GM18867 (cell line): ENCODE measurements at regions not wholly inside any gene's neighbourhood (a gene's known extent, or its start where the extent isn't known, plus 50 kb on each side); places are given as distances from the start of the nearest gene placed in this dataset.
"Not testable (repeated sequence)": the region's sequence is repeated elsewhere in the genome, so short reads cannot be mapped to it uniquely, and the experiment has no call there.

ENCODE experiments used
- ATAC-seq: cut with Tn5 transposase; IDR thresholded peaks from one replicate; pipeline ENCODE4 v1.9.1; 2021; ENCODE audit warnings: mild to moderate bottlenecking, moderate library complexity; ENCODE audit not compliant: unreplicated experiment

- no peak for ATAC-seq
These were observed 140.9 kb downstream of the PSAT1 start for GRCh38 chr9:78437806-78438205.

DNA sequence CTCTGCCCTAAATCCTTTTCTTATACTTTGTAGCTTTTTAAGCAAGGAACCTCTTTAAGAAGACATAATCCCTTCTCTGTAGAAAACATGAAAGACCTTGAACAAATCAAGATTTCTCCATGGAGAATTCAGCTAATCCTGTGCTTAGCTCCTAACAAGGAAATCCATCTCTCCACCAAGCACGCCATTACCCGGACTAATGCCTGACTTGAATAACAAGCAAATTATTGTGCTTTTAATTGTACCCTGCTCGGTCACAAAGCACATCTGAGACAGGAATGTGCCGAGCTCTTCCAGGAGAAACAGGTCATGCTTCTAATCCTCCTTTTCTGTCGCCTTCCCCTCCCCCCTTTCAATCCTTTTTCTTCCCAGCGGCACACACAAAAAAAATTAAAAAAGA lies 141.3 kb downstream of the PSAT1 start:
- no peak for ATAC-seq

DNA sequence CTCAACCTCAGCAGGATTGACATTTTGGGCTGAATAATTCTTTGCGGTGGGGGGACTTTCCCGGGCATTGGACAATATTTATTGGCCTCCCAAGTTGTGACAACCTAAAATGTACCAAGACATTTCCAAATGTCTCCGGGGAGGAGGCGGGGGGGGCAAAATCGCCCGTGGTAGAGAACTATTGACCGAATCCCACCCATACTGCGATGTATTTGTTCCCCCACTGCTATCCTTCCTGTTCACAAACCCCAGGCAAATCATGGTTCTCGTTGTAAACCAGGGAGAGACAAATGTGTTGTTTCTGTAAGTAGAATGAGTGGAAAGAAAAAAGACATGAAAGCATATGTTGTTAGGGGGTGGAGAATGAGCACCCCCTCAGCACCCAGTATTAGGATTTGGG lies 141.9 kb downstream of the PSAT1 start:
- no peak for ATAC-seq

DNA sequence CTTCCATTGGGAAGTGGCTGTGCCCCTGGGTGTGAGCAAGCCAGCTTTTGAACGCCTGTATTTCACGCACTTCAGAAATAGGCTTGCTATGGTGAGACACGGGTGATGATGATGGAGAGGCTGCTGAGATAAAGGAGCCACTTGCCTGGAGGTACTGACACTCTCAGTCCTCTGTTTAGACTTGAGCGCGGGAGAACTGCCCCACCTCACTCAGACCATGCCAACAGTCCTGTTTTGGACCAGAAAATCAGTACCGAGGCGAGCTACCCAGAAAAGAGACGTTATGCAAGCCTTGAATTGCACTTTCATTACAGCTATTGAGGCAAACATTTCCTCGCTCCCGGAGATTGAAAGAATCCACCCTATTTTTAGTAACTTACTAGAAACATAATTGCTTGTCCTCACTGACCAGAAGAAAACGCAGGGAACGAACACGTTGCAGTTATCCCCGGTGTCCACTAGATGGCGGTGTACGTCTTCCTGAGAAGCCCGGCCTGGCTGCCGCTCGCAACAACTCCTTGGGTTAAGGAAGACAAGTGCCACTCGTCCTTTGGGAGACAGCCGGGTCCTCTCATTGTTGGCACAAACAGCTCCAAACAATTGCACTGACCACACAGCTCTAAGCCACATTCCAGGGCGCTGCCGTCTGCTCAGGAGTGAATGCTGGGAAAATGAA lies 142.4 kb downstream of the PSAT1 start:
- peak; percentile 95 for ATAC-seq

DNA sequence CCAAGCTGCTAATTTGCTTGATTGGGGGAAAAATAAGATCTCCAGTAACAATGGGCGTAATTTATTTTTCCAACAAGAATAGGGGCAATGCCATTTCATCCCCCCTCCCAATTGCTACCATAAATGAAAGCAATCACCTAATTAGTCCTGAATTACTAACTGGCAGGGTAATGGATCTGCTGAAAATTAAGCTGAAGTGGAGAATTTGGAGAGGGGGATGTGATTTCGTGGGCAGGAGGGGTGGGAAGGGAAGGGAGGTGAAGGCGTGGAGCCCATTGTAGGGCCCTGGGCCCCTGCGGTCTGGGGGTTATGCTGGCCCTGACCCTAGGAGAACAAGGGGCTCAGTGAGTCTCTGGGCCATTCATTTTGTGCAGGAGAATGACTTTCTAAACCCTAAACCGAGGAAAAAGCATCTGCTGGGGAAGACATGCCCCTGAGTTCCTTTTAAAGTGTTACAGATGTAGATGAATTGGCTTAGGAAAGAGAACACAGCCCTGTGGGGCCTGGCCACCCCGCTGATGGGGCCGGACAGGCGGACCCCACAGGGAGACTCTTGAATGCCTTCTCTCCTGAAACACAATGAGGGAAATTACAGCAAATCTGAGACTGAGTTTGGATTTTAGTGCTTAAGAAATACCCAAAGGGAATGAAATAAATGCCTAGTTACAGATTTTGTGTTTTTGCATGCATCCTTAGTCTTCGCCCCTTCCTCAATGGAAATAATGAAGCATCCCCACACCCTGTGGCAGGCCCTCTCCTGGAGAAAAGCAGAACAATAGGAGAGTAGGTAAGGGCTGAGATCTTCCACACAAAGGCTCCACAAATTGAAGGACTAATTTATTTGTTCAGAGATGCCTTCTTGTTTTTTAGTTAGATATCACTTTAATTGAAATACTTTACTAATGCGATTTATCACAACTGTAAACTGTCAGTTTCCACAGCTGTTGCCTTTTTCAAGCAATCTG lies 143.2 kb downstream of the PSAT1 start:
- ATAC-seq, result no peak

DNA sequence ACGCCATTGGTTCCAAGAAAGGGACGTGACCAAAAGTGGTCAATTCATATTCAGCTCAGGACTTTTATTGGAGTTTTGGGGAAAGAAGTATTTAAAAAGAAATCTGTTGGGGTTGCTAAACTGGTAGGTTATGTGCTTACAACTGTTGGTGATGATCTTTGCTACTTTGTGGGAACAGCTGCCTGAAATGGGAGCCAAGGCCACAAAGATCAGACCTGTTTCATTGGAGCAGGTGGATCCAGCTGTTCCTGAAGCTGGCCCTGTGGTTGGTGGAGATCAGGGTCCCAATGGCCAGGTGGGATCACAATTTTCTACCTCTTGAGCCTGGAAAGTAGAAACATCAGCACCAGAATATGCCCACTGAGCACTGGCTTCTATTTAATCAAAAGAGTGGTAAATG lies 144.5 kb downstream of the PSAT1 start:
- no peak for ATAC-seq

- ATAC-seq, result no peak
These were observed 145.0 kb downstream of the PSAT1 start for GRCh38 chr9:78441822-78442431.

- ATAC-seq, result not testable (repeated sequence)
These were observed 145.7 kb downstream of the PSAT1 start for GRCh38 chr9:78442577-78442976.

DNA sequence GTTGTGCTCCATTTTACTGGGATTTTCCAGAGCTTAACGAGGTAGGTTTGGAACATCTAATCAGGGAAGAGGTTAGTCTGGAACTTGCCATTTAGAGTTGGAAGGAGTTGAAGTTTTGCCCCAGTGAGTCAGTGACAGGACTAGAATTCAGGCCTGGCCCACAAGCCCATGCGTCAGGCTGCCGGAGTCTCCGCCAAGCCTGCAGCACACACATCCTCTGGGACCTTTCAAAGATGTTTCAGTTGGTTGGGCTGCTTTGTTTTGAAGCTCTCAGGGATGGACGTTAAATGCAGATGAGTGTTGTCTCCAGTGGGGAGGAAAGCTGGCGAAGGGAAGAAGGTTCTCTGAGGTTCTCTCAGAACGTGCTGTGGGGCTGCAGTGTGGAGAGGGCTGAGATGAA lies 147.0 kb downstream of the PSAT1 start:
- no peak for ATAC-seq

DNA sequence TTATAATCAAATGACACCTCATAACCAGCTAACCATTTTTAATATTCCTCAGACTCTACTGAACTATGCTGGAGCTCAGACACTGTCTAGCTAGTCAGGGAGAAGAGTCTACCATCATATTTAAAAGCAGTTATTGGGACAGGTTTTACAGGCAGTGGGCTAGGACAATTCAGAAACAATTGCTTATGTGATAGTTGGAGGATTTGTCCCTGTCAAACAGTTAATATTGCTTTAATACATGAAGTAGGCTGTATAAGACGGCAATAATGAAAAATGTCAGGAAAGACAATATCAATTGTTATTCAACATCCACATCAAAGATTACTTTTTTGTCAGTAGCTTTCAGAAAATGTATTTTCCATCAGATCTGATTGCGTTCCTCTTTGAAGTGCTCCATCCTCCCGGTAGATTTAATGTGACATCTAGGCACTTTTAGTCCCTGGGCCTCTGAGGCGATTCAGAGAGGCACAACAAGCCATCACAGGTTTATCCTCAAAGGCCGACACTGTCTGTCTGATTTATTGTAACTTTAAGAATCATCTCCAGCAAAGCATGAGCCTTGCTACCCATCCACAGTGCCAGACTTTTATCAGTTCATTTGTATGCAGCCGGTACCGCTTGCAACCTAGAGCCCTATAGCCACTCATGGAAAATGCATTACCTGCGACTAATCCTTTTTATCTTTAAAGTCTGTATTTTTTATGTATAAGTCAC lies 152.2 kb downstream of the PSAT1 start:
- ATAC-seq, result no peak

GRCh38 chr9:78453450-78453849 lies 156.5 kb downstream of the PSAT1 start:
- ATAC-seq, result no peak

- ATAC-seq, result no peak
These were observed 165.7 kb downstream of the PSAT1 start for GRCh38 chr9:78462611-78463010.

GRCh38 chr9:78463750-78464149 lies 166.8 kb downstream of the PSAT1 start:
- no peak for ATAC-seq

DNA sequence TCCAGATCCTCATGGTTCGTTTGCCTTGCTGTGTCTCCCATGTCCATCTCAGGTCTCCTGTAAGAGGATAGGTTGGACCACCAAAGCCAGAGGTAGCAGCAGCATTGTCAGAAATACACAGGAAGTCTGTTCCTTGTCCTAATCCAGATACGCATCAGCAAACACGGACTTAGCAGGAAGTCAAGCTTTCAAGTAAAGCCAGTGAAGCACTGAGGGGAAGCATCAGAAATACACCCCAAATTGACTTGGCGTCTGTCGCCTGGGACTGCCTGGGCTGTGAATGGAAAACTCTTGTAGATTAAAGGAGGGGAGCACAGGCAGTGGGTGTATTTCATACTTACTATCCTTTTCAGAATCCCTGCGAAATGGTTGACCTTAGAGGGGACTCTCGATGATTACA lies 171.3 kb downstream of the PSAT1 start:
- ATAC-seq, result no peak

DNA sequence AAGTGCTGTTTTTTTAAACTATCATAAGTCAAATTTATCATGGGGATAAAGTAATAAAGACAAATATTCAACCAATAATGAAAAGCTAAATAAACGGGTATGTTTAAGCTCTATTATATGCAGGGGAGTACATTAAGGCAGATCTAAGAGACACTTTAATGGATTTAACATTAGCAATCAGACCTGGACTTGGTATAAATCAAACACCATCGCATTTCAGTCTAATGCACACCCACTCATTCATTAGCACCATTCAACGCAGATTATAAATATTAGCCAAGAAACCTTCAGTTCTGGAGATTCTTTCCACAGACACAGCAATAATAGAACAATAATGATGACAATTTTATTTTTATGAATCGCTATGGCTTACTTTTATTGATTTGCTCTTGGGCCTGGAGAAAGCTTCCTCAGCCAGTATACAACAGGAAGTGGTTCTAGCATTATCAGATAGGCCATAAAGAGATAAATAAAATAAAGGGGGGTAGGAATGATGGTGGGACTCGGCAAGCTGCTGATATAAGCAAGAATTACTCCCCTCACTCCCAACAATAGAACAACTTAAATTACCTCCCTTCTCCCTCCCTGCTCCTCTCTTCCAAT lies 172.2 kb downstream of the PSAT1 start:
- ATAC-seq, result no peak

GRCh38 chr9:78470216-78470615 lies 173.3 kb downstream of the PSAT1 start:
- no peak for ATAC-seq

DNA sequence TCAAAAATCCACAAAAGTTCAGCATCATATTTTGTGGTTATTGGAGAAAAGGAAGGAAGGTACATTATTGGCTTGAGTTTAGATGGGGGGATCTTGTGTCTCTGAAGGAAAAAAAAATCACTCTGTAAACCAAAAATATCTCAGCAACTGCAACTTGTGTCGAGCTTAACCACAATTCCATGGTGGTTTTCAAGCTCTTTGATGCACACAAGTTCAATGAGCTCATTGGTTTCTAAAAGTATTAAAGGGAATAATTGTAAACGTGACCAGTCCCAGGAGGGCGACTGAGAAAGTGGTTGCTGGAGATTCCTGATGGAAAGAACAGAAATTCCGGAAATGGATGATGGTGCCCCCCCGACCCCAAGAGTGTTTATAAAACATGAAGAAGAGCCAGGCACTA lies 173.8 kb downstream of the PSAT1 start:
- no peak for ATAC-seq

DNA sequence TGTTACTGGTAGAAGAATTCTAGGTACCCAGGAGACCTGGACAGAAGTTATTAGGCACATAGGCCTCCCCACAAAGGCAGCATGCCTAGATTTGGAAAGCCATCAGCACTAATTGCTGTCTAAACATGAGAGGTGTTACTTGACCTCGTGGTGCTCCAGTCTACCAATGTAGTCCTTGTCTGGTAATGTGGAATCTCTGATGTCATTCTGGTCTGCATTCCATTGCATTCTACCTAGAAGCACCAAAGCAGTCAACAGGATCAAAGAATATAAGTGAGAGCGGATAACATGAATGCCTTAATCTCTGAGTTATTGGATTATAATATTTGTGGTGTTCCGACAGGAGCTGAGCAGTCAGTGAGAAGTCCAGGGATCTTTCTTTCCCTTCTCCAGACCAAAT lies 175.2 kb downstream of the PSAT1 start:
- no peak for ATAC-seq

DNA sequence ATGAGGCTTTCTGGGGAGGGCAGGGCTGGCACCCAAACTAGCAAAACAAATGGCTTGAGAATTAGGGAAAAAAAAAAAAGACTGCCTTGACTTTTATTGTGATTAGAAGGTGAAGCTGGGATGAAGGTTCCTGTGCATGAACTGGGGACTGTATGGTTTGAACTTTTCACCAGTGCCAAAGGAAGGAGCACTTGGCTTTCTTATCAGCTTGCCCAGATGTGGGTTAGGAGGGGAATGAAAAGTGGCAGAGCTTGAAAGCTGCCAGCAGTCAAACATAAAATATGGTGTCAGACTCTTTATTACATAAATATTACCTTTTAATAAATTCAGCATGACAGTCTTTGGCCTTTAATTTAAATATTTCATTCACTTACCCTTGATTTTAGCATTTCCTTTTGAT lies 182.5 kb downstream of the PSAT1 start:
- ATAC-seq, result no peak

DNA sequence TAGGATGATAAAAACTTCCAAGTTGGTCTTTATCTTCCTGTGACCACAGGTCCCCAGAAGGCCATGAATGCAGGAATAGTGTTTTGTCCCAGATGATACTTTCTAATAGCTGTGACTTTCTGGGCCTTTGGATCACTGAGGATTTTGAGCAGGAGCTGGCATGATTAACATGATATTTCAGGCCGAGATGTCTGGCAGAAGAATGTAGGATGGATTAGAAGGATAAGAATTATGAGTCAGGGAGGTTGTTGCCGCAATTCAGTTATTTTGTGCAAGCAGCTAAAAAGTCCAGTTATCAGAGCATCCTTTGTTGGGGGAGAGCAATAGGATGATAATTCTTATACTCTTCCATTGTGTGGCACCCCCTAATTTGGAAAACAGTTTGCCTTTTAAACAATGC lies 189.7 kb downstream of the PSAT1 start:
- ATAC-seq, result no peak

DNA sequence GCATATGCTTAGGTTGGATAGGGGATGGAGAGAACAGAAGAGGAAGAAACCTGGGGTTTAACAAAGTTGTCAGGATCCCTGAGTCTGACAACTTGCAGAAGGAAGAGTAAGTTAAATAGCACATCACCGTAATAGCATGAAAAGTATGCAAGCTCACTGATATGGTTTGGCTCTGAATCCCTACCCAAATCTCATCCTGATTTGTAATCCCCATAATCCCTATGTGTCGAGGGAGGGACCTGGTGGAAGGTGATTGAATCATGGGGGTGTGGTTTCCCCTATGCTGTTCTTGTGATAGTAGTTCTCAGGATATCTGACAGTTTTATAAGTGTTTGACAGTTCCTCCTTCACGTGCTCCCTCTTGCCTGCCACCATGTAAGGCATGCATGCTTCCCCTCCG lies 193.3 kb downstream of the PSAT1 start:
- ATAC-seq, result no peak
